Adrenal gland (tissue), 5 donors: ENCODE measurements at regions not wholly inside any gene's neighbourhood (a gene's known extent, or its start where the extent isn't known, plus 50 kb on each side); places are given as distances from the start of the nearest gene placed in this dataset.

Experiments
- POLR2A ChIP-seq, 2 donors: fragments of 450-650 bp; IDR thresholded peaks; one replicate each; pipeline ENCODE4 v1.6.1; 2017; ENCODE audit warnings: antibody characterized with exemption in 2 of 2, mild to moderate bottlenecking in 2 of 2, moderate library complexity in 1 of 2
- TF ChIP-seq, protein P1 (sequence below), 6 experiments: fragments of 450-650 bp in 4 of 6; fragments of 200-600 bp in 2 of 6; sonication (generic) in 1 of 6; IDR thresholded peaks; 1 replicate in 5 of 6; 2 replicates in 1 of 6; pipeline versions ENCODE4 v1.5.1 to v1.8.0; 2016 to 2021; ENCODE audit warnings: antibody characterized with exemption in 6 of 6, mild to moderate bottlenecking in 2 of 6, moderate library complexity in 1 of 6
- donor health status: DM: no; HTN: no; CAD: no.

DNA sequence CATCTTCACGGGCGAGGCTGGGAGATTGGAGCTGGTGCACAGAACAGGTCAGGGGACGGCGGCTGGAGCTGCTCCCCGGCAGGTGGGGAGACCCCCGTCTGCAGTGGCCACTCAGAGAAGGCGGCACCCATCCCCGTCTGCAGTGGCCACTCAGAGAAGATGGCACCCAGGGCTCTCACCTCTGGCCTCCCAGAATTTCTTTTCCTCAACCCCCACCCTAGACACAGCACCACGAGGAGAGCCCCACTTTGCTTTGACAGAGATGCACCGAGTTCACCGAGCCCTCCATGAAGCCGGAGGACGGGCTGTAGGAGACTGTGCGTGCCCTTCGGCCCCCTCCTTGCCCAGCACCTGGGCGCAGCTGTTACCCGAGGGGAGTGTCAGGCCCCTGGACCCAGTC, 201.6 kb upstream of the SALL3 start:
- TF ChIP-seq, protein P1, sequence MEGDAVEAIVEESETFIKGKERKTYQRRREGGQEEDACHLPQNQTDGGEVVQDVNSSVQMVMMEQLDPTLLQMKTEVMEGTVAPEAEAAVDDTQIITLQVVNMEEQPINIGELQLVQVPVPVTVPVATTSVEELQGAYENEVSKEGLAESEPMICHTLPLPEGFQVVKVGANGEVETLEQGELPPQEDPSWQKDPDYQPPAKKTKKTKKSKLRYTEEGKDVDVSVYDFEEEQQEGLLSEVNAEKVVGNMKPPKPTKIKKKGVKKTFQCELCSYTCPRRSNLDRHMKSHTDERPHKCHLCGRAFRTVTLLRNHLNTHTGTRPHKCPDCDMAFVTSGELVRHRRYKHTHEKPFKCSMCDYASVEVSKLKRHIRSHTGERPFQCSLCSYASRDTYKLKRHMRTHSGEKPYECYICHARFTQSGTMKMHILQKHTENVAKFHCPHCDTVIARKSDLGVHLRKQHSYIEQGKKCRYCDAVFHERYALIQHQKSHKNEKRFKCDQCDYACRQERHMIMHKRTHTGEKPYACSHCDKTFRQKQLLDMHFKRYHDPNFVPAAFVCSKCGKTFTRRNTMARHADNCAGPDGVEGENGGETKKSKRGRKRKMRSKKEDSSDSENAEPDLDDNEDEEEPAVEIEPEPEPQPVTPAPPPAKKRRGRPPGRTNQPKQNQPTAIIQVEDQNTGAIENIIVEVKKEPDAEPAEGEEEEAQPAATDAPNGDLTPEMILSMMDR (IDR thresholded peaks at IDR 0.05), result no peak
- TF ChIP-seq POLR2A (IDR thresholded peaks at IDR 0.05), result no peak
